ENCODE measurements at regions not wholly inside any gene's neighbourhood (a gene's known extent, or its start where the extent isn't known, plus 50 kb on each side); places are given as distances from the start of the nearest gene placed in this dataset.

DNA sequence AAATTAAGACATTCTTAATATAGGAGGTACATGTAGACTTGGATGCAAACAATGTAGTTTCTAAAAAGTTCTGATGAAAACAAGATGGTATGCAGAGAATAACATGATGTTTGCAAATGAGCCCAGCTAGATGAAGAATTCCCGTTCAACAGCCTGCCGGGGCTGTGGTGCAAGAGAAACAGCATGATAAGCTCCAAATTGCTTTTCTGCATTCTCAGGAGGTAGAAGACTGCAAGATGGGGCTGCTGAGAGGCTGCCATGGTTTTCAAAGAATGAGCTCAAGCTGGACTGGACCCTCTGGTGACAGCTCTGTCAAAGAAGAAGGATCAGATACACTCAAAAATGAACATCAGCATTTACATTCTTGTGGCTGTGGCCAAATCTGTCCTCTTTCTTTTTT, 73.4 kb upstream of the PALS2 start:
- Mint-ChIP-seq H3K27me3 (ENCODE audit: unreplicated experiment) (no peaks in the 10 kb centered on the region), H3K36me3 (ENCODE audit: low read depth, unreplicated experiment) (no peaks in the 10 kb centered on the region), H3K4me1 (ENCODE audit: unreplicated experiment) (no peaks in the 10 kb centered on the region), H3K27ac (ENCODE audit: unreplicated experiment) (no peak overlapping the region), H3K4me3 (ENCODE audit: unreplicated experiment) (no peak overlapping the region), H3K9me3 (ENCODE audit: unreplicated experiment) (no peaks in the 10 kb centered on the region)
- no peak for DNase-seq (ENCODE audit: low spot score)
- TF ChIP-seq, protein P1, sequence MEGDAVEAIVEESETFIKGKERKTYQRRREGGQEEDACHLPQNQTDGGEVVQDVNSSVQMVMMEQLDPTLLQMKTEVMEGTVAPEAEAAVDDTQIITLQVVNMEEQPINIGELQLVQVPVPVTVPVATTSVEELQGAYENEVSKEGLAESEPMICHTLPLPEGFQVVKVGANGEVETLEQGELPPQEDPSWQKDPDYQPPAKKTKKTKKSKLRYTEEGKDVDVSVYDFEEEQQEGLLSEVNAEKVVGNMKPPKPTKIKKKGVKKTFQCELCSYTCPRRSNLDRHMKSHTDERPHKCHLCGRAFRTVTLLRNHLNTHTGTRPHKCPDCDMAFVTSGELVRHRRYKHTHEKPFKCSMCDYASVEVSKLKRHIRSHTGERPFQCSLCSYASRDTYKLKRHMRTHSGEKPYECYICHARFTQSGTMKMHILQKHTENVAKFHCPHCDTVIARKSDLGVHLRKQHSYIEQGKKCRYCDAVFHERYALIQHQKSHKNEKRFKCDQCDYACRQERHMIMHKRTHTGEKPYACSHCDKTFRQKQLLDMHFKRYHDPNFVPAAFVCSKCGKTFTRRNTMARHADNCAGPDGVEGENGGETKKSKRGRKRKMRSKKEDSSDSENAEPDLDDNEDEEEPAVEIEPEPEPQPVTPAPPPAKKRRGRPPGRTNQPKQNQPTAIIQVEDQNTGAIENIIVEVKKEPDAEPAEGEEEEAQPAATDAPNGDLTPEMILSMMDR (IDR thresholded peaks at IDR 0.05; ENCODE audit: unreplicated experiment): no peak

DNA sequence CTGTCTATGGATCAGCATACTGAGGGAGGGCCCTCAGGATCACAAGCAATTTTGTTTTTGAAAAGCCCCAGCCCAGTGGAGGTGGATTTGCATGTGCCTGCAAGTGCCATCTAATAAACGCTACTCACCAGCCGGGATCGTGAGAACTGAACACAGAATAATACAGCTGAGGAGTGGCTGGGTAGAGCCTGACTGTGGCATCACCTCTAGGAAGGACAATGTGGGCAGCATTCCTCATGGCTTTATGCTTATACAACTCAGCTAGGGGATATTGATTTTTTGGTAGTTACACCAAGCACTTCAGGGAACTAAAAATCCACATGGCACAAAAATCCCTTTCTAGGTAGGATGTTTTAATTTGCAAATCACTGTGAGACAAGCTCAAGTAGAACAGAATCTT, 72.7 kb upstream of the PALS2 start:
- Mint-ChIP-seq H3K4me1 (ENCODE audit: unreplicated experiment) (no peaks in the 10 kb centered on the region), H3K4me3 (ENCODE audit: unreplicated experiment) (no peak overlapping the region), H3K27ac (ENCODE audit: unreplicated experiment) (no peak overlapping the region), H3K36me3 (ENCODE audit: low read depth, unreplicated experiment) (no peaks in the 10 kb centered on the region), H3K27me3 (ENCODE audit: unreplicated experiment) (no peaks in the 10 kb centered on the region), H3K9me3 (ENCODE audit: unreplicated experiment) (no peaks in the 10 kb centered on the region)
- DNase-seq (ENCODE audit: low spot score): no peak
- TF ChIP-seq, protein P1 (IDR thresholded peaks at IDR 0.05; ENCODE audit: unreplicated experiment): no peak

DNA sequence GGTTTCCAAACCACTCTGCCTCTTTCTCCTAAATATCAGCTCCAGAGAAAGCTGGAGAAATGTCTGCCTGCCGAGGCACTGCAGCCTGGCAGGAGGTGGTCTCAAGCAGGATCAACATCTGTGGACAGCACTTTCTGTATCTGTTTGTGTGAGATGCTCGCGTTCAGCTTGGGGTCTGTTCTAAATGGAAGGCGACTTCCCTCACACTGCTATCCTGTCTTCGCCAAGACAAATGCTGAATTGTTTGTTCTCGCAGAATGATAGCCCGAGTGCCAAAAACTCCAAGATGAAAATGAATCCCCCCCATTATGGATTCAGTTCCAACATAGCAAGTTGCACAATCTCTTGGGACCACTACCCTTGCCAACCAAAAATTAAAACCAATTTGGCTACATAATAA, 72.2 kb upstream of the PALS2 start:
- Mint-ChIP-seq H3K4me3 (ENCODE audit: unreplicated experiment) (no peak overlapping the region), H3K27ac (ENCODE audit: unreplicated experiment) (no peak overlapping the region), H3K4me1 (ENCODE audit: unreplicated experiment) (no peaks in the 10 kb centered on the region), H3K36me3 (ENCODE audit: low read depth, unreplicated experiment) (no peaks in the 10 kb centered on the region), H3K9me3 (ENCODE audit: unreplicated experiment) (no peaks in the 10 kb centered on the region), H3K27me3 (ENCODE audit: unreplicated experiment) (no peaks in the 10 kb centered on the region)
- TF ChIP-seq, protein P1 (IDR thresholded peaks at IDR 0.05; ENCODE audit: unreplicated experiment): no peak
- no peak for DNase-seq (ENCODE audit: low spot score)

DNA sequence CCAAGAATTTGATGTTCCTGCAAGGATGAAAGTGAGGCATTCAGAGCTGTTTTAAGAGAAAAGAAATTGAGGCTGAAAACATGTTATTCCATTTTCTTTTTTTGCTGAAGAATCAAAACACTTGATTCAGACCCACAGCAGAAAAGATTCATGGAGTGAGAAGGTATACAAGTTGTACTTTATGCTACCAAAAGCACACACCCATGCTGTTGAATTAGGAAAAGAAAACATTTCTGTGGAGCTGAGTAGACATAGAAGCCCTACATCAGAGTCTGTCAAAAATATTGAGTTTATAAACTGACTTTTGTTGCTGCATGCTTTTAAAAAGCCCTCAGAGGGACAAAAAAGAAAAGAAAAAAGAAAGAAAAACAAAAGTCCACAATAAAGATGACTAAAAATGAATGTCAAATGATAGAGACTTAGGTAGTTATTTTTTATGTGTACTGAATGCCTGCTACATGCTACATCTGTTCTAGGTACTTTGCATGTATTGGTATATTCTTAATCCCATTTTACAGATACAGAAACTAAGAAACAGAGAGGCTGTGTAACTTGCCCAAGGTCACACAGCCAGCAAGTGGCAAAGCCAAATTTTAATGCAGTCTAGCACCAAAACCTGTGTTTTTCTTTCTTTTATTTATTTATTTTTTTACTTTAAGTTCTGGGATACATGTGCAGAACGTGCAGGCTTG, 71.7 kb upstream of the PALS2 start:
- Mint-ChIP-seq H3K4me3 (ENCODE audit: unreplicated experiment) (no peak overlapping the region), H3K4me1 (ENCODE audit: unreplicated experiment) (no peaks in the 10 kb centered on the region), H3K9me3 (ENCODE audit: unreplicated experiment) (no peaks in the 10 kb centered on the region)

DNA sequence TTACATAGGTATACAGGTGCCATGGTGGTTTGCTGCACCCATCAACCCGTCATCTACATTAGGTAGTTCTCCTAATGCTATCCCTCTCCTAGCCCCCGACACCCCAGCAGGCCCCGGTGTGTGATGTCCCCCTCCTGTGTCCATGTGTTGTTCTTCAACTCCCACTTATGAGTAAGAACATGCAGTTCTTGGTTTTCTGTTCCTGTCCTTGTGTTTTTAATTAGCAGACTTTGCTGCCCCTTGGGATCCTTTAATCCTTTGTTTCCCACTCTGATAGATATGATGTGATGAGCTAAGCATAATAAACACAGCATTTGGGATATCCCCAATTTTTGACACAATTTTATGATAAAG, 71.1 kb upstream of the PALS2 start:
- TF ChIP-seq, protein P1 (IDR thresholded peaks at IDR 0.05; ENCODE audit: unreplicated experiment): no peak
- H3K27ac Mint-ChIP-seq (ENCODE audit: unreplicated experiment): no peak overlapping the region
- DNase-seq (ENCODE audit: low spot score): no peak
- no peak overlapping the region for H3K4me3 Mint-ChIP-seq (ENCODE audit: unreplicated experiment)
- H3K9me3 Mint-ChIP-seq (ENCODE audit: unreplicated experiment): no peaks in the 10 kb centered on the region
- no peaks in the 10 kb centered on the region for H3K36me3 Mint-ChIP-seq (ENCODE audit: low read depth, unreplicated experiment)
- no peaks in the 10 kb centered on the region for H3K27me3 Mint-ChIP-seq (ENCODE audit: unreplicated experiment)
- H3K4me1 Mint-ChIP-seq (ENCODE audit: unreplicated experiment): no peaks in the 10 kb centered on the region

More for the DNA sequence above, 71.7 kb upstream of the PALS2 start:
- TF ChIP-seq, protein P1 (IDR thresholded peaks at IDR 0.05; ENCODE audit: unreplicated experiment): no peak
- DNase-seq (ENCODE audit: low spot score): no peak
- Mint-ChIP-seq H3K27ac (ENCODE audit: unreplicated experiment) (no peak overlapping the region), H3K27me3 (ENCODE audit: unreplicated experiment) (no peaks in the 10 kb centered on the region), H3K36me3 (ENCODE audit: low read depth, unreplicated experiment) (no peaks in the 10 kb centered on the region)
